ENCODE measurements at regions not wholly inside any gene's neighbourhood (a gene's known extent, or its start where the extent isn't known, plus 50 kb on each side); places are given as distances from the start of the nearest gene placed in this dataset.

GRCh38 chr18:56202678-56203077 lies 435.7 kb downstream of the TXNL1 start (continued):
- no peak for TF ChIP-seq HDAC2 (IDR thresholded peaks at IDR 0.05; ENCODE audit: borderline replicate concordance in 1 of 2, low read depth in 2 of 2, low read length in 2 of 2)
- no peak for TF ChIP-seq CHD1 (IDR thresholded peaks at IDR 0.05; ENCODE audit: low read depth, low read length)
- TF ChIP-seq GTF2F1 (IDR thresholded peaks at IDR 0.05; ENCODE audit: borderline replicate concordance, low read depth, low read length), result no peak
- no peak for TF ChIP-seq RAD21 (IDR thresholded peaks at IDR 0.05 in 1 of 2, conservative IDR thresholded peaks at IDR 0.05 in 1 of 2; ENCODE audit: low read depth in 2 of 2, low read length in 2 of 2)
- no peak for TF ChIP-seq SRF (IDR thresholded peaks at IDR 0.05; ENCODE audit: low read depth, low read length)
- TF ChIP-seq SP4 (IDR thresholded peaks at IDR 0.05; ENCODE audit: low read length), result no peak
- no peak for TF ChIP-seq CHD7 (IDR thresholded peaks at IDR 0.05; ENCODE audit: insufficient replicate concordance, low read length)
- no peak for TF ChIP-seq CREB1 (IDR thresholded peaks at IDR 0.05)
- no peak for TF ChIP-seq ATF3 (IDR thresholded peaks at IDR 0.05; ENCODE audit: insufficient read depth, low read depth, low read length)

Data from H1 (cell line).